Mesothelial cell of epicardium (in vitro differentiated cells): ENCODE measurements at regions not wholly inside any gene's neighbourhood (a gene's known extent, or its start where the extent isn't known, plus 50 kb on each side); places are given as distances from the start of the nearest gene placed in this dataset.

Source experiments
- DNase-seq, 2 experiments: peaks; one replicate each; pipeline ENCODE4 v3.0.0; 2021; ENCODE audit warnings: low spot score in 2 of 2; ENCODE audit not compliant: unreplicated experiment in 2 of 2
- H3K27ac Mint-ChIP-seq: 2 replicates; pipeline ENCODE4 v1.8.0; 2021; ENCODE audit warnings: mixed read lengths
- H3K27me3 Mint-ChIP-seq: 2 replicates; pipeline ENCODE4 v1.8.0; 2021; ENCODE audit warnings: low read depth, mixed read lengths
- H3K36me3 Mint-ChIP-seq: 2 replicates; pipeline ENCODE4 v1.8.0; 2021; ENCODE audit warnings: mixed read lengths
- H3K4me1 Mint-ChIP-seq: 2 replicates; pipeline ENCODE4 v1.8.0; 2021; ENCODE audit warnings: mixed read lengths
- H3K4me3 Mint-ChIP-seq: 2 replicates; pipeline ENCODE4 v1.8.0; 2021; ENCODE audit warnings: mild to moderate bottlenecking, moderate library complexity, mixed read lengths
- H3K9me3 Mint-ChIP-seq: 2 replicates; pipeline ENCODE4 v1.8.0; 2021; ENCODE audit warnings: mixed read lengths
- CTCF ChIP-seq: fragments of 200-600 bp; sonication (generic); IDR thresholded peaks from one replicate; pipeline ENCODE4 v1.5.0; 2021; ENCODE audit warnings: antibody characterized with exemption; ENCODE audit not compliant: unreplicated experiment

- TF ChIP-seq CTCF = no peak
- H3K4me3 Mint-ChIP-seq = no peak overlapping the region
- no peak overlapping the region for H3K27ac Mint-ChIP-seq
- DNase-seq = no peak
- H3K36me3 Mint-ChIP-seq = no peaks in the 10 kb centered on the region
- H3K9me3 Mint-ChIP-seq = peaks cover 17% of the 10 kb centered on the region
- H3K4me1 Mint-ChIP-seq = peaks cover 6% of the 10 kb centered on the region
- H3K27me3 Mint-ChIP-seq = no peaks in the 10 kb centered on the region
Measured at GRCh38 chrX:39939678-39940077, 158.1 kb downstream of the BCOR start.

GRCh38 chrX:39941332-39941920 is 156.3 kb downstream of the BCOR start:
- Mint-ChIP-seq H3K9me3 (peaks cover 17% of the 10 kb centered on the region), H3K27me3 (no peaks in the 10 kb centered on the region), H3K36me3 (no peaks in the 10 kb centered on the region), H3K27ac (peak overlapping the region; percentile 30), H3K4me3 (no peak overlapping the region), H3K4me1 (peaks cover 6% of the 10 kb centered on the region)
- TF ChIP-seq CTCF = no peak
- DNase-seq = no peak

GRCh38 chrX:39944416-39944815 is 153.3 kb downstream of the BCOR start:
- Mint-ChIP-seq H3K4me3 (no peak overlapping the region), H3K36me3 (no peaks in the 10 kb centered on the region), H3K27me3 (no peaks in the 10 kb centered on the region), H3K27ac (no peak overlapping the region), H3K9me3 (peaks cover 17% of the 10 kb centered on the region), H3K4me1 (peaks cover 10% of the 10 kb centered on the region)
- TF ChIP-seq CTCF = no peak
- DNase-seq = no peak

GRCh38 chrX:39945709-39946108 is 152.0 kb downstream of the BCOR start:
- H3K27ac Mint-ChIP-seq = no peak overlapping the region
- no peaks in the 10 kb centered on the region for H3K36me3 Mint-ChIP-seq
- no peak overlapping the region for H3K4me3 Mint-ChIP-seq
- TF ChIP-seq CTCF = no peak
- no peak for DNase-seq
- peaks cover 17% of the 10 kb centered on the region for H3K9me3 Mint-ChIP-seq
- no peaks in the 10 kb centered on the region for H3K27me3 Mint-ChIP-seq
- peaks cover 10% of the 10 kb centered on the region for H3K4me1 Mint-ChIP-seq

- TF ChIP-seq CTCF = no peak
- Mint-ChIP-seq H3K36me3 (no peaks in the 10 kb centered on the region), H3K4me1 (peaks cover 4% of the 10 kb centered on the region), H3K9me3 (peaks cover 17% of the 10 kb centered on the region), H3K27me3 (no peaks in the 10 kb centered on the region), H3K4me3 (no peak overlapping the region), H3K27ac (no peak overlapping the region)
- no peak for DNase-seq
Measured at GRCh38 chrX:39946822-39947221, 150.9 kb downstream of the BCOR start.

- Mint-ChIP-seq H3K27ac (peak overlapping the region; percentile 16), H3K36me3 (no peaks in the 10 kb centered on the region), H3K4me1 (peaks cover 5% of the 10 kb centered on the region), H3K4me3 (no peak overlapping the region), H3K9me3 (peaks cover 8% of the 10 kb centered on the region), H3K27me3 (no peaks in the 10 kb centered on the region)
- no peak for TF ChIP-seq CTCF
- DNase-seq = no peak
Measured at GRCh38 chrX:39948582-39948981, 149.2 kb downstream of the BCOR start.
